HEK293T (cell line): ENCODE measurements at regions not wholly inside any gene's neighbourhood (a gene's known extent, or its start where the extent isn't known, plus 50 kb on each side); places are given as distances from the start of the nearest gene placed in this dataset.

ENCODE experiments used
- ELF4 ChIP-seq: fragments of 450-650 bp; IDR thresholded peaks from 2 replicates; pipeline ENCODE4 v1.6.1; 2017; ENCODE audit warnings: antibody characterized with exemption
- FOXM1 ChIP-seq: fragments of 450-650 bp; IDR thresholded peaks from 2 replicates; pipeline ENCODE4 v1.6.1; 2017; ENCODE audit warnings: mild to moderate bottlenecking, borderline replicate concordance

- TF ChIP-seq ELF4: no peak
- TF ChIP-seq FOXM1: no peak
Measured at GRCh38 chr9:105127863-105128220, 116.6 kb upstream of the SLC44A1 start.
